HCT116 (cell line): ENCODE measurements at regions not wholly inside any gene's neighbourhood (a gene's known extent, or its start where the extent isn't known, plus 50 kb on each side); places are given as distances from the start of the nearest gene placed in this dataset.

ENCODE experiments used
- ATAC-seq: fragments of 200-7000 bp; cut with Tn5 transposase; 2 replicates; pipeline ENCODE4 v1.9.1; 2020; ENCODE audit warnings: mild to moderate bottlenecking, moderate library complexity
- BruUV-seq: library from RNA; stranded (reverse); fragments of 400-500 nt; replicated peaks from 2 replicates; lab custom pipeline; 2021; lab: Mats Ljungman, UMichigan
- CTCF ChIA-PET: fragments of 300-600 bp; sonication (Branson Sonifier 250); formaldehyde crosslinking; loops from one replicate; lab custom pipeline; 2021; ENCODE audit warnings: antibody characterized with exemption; lab: Charles Lee
- POLR2A ChIA-PET: fragments of 300-600, 350-600 bp; sonication (Branson Sonifier 250); formaldehyde crosslinking; loops from one replicate; lab custom pipeline; 2021; ENCODE audit warnings: antibody characterized with exemption; lab: Charles Lee
- RAD21 ChIA-PET, 2 experiments: fragments of 300-600 bp; sonication (Branson Sonifier 250); formaldehyde crosslinking; loops; one replicate each; lab custom pipeline; 2023; ENCODE audit warnings: low total read pairs in 2 of 2; ENCODE audit not compliant: uncharacterized antibody in 2 of 2, unreplicated experiment in 2 of 2, low non-redundant PET in 1 of 2; lab: Charles Lee
- DNase-seq: peaks from one replicate; pipeline ENCODE4 v3.0.0-alpha.2; 2010; ENCODE audit warnings: low read depth, low spot score
- H2AFZ ChIP-seq: fragments of 200-600 bp; shearing (Covaris generic), sonication (generic); 2 replicates; pipeline ENCODE4 v1.6.1; 2017; ENCODE audit warnings: low read depth, mixed run types, mixed read lengths, antibody characterized with exemption, low read length; ENCODE audit not compliant: poor library complexity, severe bottlenecking
- H3K27ac ChIP-seq: 2 replicates; pipeline ENCODE4 v1.5.1; 2012; ENCODE audit warnings: low read depth, low read length
- H3K27me3 ChIP-seq: fragments of 200-600 bp; sonication (generic); 2 replicates; pipeline ENCODE4 v1.6.1; 2016; ENCODE audit warnings: mixed run types, low read length, mixed read lengths; ENCODE audit not compliant: insufficient read depth
- H3K36me3 ChIP-seq, 2 experiments: fragments of 200-500 bp in 1 of 2; fragments of 200-600 bp in 1 of 2; sonication (Bioruptor generic) in 1 of 2; sonication (generic) in 1 of 2; 2 replicates each; pipeline versions ENCODE4 v1.5.1 to v1.6.1; 2014 to 2016; ENCODE audit warnings: low read length in 2 of 2, inconsistent platforms in 1 of 2, mixed read lengths in 1 of 2, mixed run types in 1 of 2; ENCODE audit not compliant: insufficient read depth in 2 of 2, control insufficient read depth in 1 of 2
- H3K4me1 ChIP-seq, 2 experiments: fragments of 200-600 bp in 1 of 2; sonication (generic) in 1 of 2; 2 replicates each; pipeline versions ENCODE4 v1.5.1 to v1.6.1; 2012 to 2017; ENCODE audit warnings: low read length in 2 of 2, inconsistent platforms in 1 of 2, mild to moderate bottlenecking in 1 of 2, mixed read lengths in 1 of 2, mixed run types in 1 of 2, moderate library complexity in 1 of 2; ENCODE audit not compliant: insufficient read depth in 2 of 2, control insufficient read depth in 1 of 2
- H3K4me2 ChIP-seq: fragments of 200-600 bp; sonication (generic); 2 replicates; pipeline ENCODE4 v1.6.1; 2017; ENCODE audit warnings: mixed run types, low read length, mixed read lengths
- H3K4me3 ChIP-seq, 2 experiments: fragments of 200-600 bp in 1 of 2; sonication (generic) in 1 of 2; replicated peaks in 1 of 2; 2 replicates each; pipeline ENCODE4 v1.5.1; 2011 to 2016; ENCODE audit warnings: low read length in 2 of 2, control low read depth in 1 of 2, low read depth in 1 of 2, mild to moderate bottlenecking in 1 of 2, mixed read lengths in 1 of 2, mixed run types in 1 of 2
- H3K79me2 ChIP-seq: fragments of 200-600 bp; sonication (generic); 2 replicates; pipeline ENCODE4 v1.6.1; 2017; ENCODE audit warnings: mild to moderate bottlenecking, mixed run types, low read length, moderate library complexity, mixed read lengths; ENCODE audit not compliant: insufficient read depth
- H3K9ac ChIP-seq: fragments of 200-600 bp; sonication (generic); 2 replicates; pipeline ENCODE4 v1.6.1; 2016; ENCODE audit warnings: low read length, mixed read lengths
- H3K9me2 ChIP-seq: fragments of 200-600 bp; sonication (generic), shearing (Covaris generic); 2 replicates; pipeline ENCODE4 v1.6.1; 2017; ENCODE audit warnings: mixed run types, mild to moderate bottlenecking, moderate library complexity; ENCODE audit not compliant: insufficient read depth
- H3K9me3 ChIP-seq, 2 experiments: fragments of 200-500 bp in 1 of 2; fragments of 200-600 bp in 1 of 2; sonication (Bioruptor generic) in 1 of 2; sonication (generic) in 1 of 2; 2 replicates each; pipeline ENCODE4 v1.6.1; 2014 to 2017; ENCODE audit warnings: low read length in 2 of 2, mixed read lengths in 2 of 2, inconsistent platforms in 1 of 2, low read depth in 1 of 2, mild to moderate bottlenecking in 1 of 2, mixed run types in 1 of 2, moderate library complexity in 1 of 2; ENCODE audit not compliant: control insufficient read depth in 1 of 2, insufficient read depth in 1 of 2
- H4K20me1 ChIP-seq: fragments of 200-600 bp; sonication (generic), shearing (Covaris generic); 2 replicates; pipeline ENCODE4 v1.6.1; 2017; ENCODE audit warnings: mixed run types, mild to moderate bottlenecking, moderate library complexity; ENCODE audit not compliant: insufficient read depth
- ATF3 ChIP-seq: IDR thresholded peaks from 2 replicates; pipeline ENCODE4 v1.6.1; 2012
- CBX3 ChIP-seq: IDR thresholded peaks from 2 replicates; pipeline ENCODE4 v1.6.1; 2012; ENCODE audit warnings: low read depth
- CEBPB ChIP-seq: IDR thresholded peaks from 2 replicates; pipeline ENCODE4 v1.6.1; 2012; ENCODE audit warnings: low read depth
- CTCF ChIP-seq, 3 experiments: fragments of 200-600 bp in 1 of 3; sonication (generic) in 1 of 3; IDR thresholded peaks in 2 of 3; conservative IDR thresholded peaks in 1 of 3; 2 replicates each; pipeline ENCODE4 v1.5.1; 2012 to 2017; ENCODE audit warnings: low read depth in 2 of 3, low read length in 2 of 3, antibody characterized with exemption in 1 of 3, borderline replicate concordance in 1 of 3, control low read depth in 1 of 3, mild to moderate bottlenecking in 1 of 3, mixed read lengths in 1 of 3, mixed run types in 1 of 3, moderate library complexity in 1 of 3; ENCODE audit not compliant: insufficient read depth in 1 of 3
- ELF1 ChIP-seq: IDR thresholded peaks from 2 replicates; pipeline ENCODE4 v1.6.1; 2012; ENCODE audit warnings: low read depth, borderline replicate concordance
- EZH2 ChIP-seq: fragments of 200-600 bp; sonication (generic); IDR thresholded peaks from 2 replicates; pipeline ENCODE4 v1.6.1; 2017; ENCODE audit warnings: antibody characterized with exemption, mixed run types
- EZH2phosphoT487 ChIP-seq: fragments of 200-600 bp; IDR thresholded peaks from 2 replicates; pipeline ENCODE4 v1.6.1; 2018; ENCODE audit warnings: antibody characterized with exemption, borderline replicate concordance
- FOSL1 ChIP-seq: IDR thresholded peaks from 2 replicates; pipeline ENCODE4 v1.6.1; 2012; ENCODE audit warnings: low read depth
- JUND ChIP-seq: IDR thresholded peaks from 2 replicates; pipeline ENCODE4 v1.6.1; 2012
- MAX ChIP-seq: IDR thresholded peaks from 2 replicates; pipeline ENCODE4 v1.6.1; 2012
- POLR2A ChIP-seq: IDR thresholded peaks from 2 replicates; pipeline ENCODE4 v1.7.0; 2011; ENCODE audit warnings: borderline replicate concordance; ENCODE audit not compliant: insufficient read depth, insufficient read length; ENCODE audit errors: extremely low read depth
- POLR2AphosphoS5 ChIP-seq: IDR thresholded peaks from 2 replicates; pipeline ENCODE4 v1.6.1; 2011; ENCODE audit warnings: mild to moderate bottlenecking, low read depth, low read length, moderate library complexity
- SIN3A ChIP-seq: IDR thresholded peaks from 2 replicates; pipeline ENCODE4 v1.6.1; 2012; ENCODE audit warnings: low read depth
- SP1 ChIP-seq: IDR thresholded peaks from 2 replicates; pipeline ENCODE4 v1.6.1; 2012; ENCODE audit warnings: low read depth
- SRF ChIP-seq: IDR thresholded peaks from 2 replicates; pipeline ENCODE4 v1.6.1; 2012; ENCODE audit warnings: low read depth
- ZBTB33 ChIP-seq: IDR thresholded peaks from 2 replicates; pipeline ENCODE4 v1.6.1; 2011; ENCODE audit warnings: mild to moderate bottlenecking, low read length, moderate library complexity; ENCODE audit not compliant: insufficient replicate concordance; ENCODE audit errors: extremely low read depth
- ZFX ChIP-seq: fragments of 450-650 bp; IDR thresholded peaks from 2 replicates; pipeline ENCODE4 v1.6.1; 2017
- ZNF274 ChIP-seq: fragments of 200-500 bp; sonication (Bioruptor generic); IDR thresholded peaks from 2 replicates; pipeline ENCODE4 v1.6.1; 2014; ENCODE audit warnings: mild to moderate bottlenecking, low read depth, low read length, inconsistent platforms
- intact Hi-C: fragments of 100-400 bp; cut with micrococcal nuclease; formaldehyde crosslinking; loops from 2 replicates; pipeline ENCODE4 v1.10.0; 2022

- H3K27ac ChIP-seq, result peak overlapping the region; percentile 81; the same call in 1 of the 2 replicates
- no peak for TF ChIP-seq ATF3
- TF ChIP-seq CTCF (IDR thresholded peaks at IDR 0.05 in 2 of 3, conservative IDR thresholded peaks at IDR 0.05 in 1 of 3; ENCODE audit: borderline replicate concordance in 1 of 3, insufficient read depth in 1 of 3, low read depth in 2 of 3, low read length in 2 of 3), result no peak
- peak; percentile 67 for TF ChIP-seq SP1
- TF ChIP-seq ELF1, result no peak
- TF ChIP-seq CEBPB, result peak; percentile 57
- no peak for TF ChIP-seq EZH2phosphoT487
- no peak for TF ChIP-seq EZH2
- TF ChIP-seq POLR2AphosphoS5, result no peak
- no peak for TF ChIP-seq ZFX
- peak; percentile 50 for TF ChIP-seq FOSL1
- TF ChIP-seq ZNF274, result no peak
- TF ChIP-seq SRF, result no peak
- TF ChIP-seq CBX3, result no peak
- TF ChIP-seq JUND, result peak; percentile 34; the same call in 1 of the 2 replicates
- TF ChIP-seq SIN3A, result no peak
- peak; percentile 27; the same call in 1 of the 2 replicates for TF ChIP-seq MAX
- TF ChIP-seq ZBTB33, result no peak
- no peak for TF ChIP-seq POLR2A
These were observed 66.8 kb upstream of the UBE2E1 start for GRCh38 chr3:23738944-23739343.

More at GRCh38 chr3:23738944-23739343, 66.8 kb upstream of the UBE2E1 start:
- Histone ChIP-seq H3K9me3 (no peaks in the 10 kb centered on the region), H3K4me1 (peaks cover 47 to 89% of the 10 kb centered on the region in 2 experiments), H4K20me1 (no peaks in the 10 kb centered on the region), H3K27me3 (no peaks in the 10 kb centered on the region), H3K9ac (peak overlapping the region; percentile 49), H3K36me3 (no peaks in the 10 kb centered on the region), H2AFZ (peak overlapping the region; percentile 52), H3K9me2 (no peaks in the 10 kb centered on the region), H3K4me2 (peak overlapping the region; percentile 76), H3K79me2 (no peaks in the 10 kb centered on the region), H3K4me3 (peak overlapping the region in 1 of 2 experiments; percentile 29; a peak in 2 of 4 replicates)
- no TSS peak for BruUV-seq
- ATAC-seq (peak; percentile 37), DNase-seq (peak; percentile 74)
- CTCF ChIA-PET, result no interaction called here
- intact Hi-C loops, result loop anchor here (1.0 kb wide), 1 partner anchor 54 kb away; no protein-coding TSS in a partner anchor
- RAD21 ChIA-PET, result no interaction called here
- POLR2A ChIA-PET, result no interaction called here
